ENCODE measurements at regions not wholly inside any gene's neighbourhood (a gene's known extent, or its start where the extent isn't known, plus 50 kb on each side); places are given as distances from the start of the nearest gene placed in this dataset.

DNA sequence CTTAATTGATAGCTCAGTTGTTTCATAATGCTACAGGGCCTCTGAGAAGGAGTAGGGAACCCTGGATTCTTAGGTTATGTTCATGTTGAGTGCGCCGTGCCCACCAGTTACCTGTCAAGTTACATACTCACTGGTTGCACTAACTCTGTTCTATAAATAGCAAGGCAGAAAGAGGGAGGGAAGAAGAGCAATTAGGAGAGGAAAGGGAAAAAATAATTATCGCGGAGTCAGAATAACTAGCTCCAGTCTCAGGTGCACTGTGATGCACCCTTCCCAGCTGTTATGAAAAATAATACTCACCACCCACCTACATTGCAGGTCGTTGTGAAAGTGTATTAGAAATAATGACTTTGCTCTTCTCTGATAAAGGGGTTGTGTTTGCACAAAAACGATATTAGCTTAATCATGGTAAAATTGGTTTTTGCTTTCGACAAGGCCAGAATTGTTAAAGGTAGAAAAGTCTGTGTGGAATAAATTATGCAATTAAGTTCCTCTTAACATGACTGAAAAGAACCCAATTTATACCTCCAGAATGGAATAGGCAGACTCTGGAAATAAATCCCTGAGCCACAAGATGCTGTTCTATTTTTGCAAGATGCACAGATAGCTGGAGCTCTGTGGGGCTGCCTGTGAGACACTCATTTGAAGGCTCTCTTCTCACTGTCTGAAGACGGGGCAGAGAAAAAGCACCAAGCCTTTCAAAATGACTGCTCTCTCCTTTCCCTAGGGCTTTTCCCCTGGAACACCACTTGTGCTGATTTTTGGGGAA, 137.6 kb upstream of the PITRM1 start:
- TF ChIP-seq, protein P1, sequence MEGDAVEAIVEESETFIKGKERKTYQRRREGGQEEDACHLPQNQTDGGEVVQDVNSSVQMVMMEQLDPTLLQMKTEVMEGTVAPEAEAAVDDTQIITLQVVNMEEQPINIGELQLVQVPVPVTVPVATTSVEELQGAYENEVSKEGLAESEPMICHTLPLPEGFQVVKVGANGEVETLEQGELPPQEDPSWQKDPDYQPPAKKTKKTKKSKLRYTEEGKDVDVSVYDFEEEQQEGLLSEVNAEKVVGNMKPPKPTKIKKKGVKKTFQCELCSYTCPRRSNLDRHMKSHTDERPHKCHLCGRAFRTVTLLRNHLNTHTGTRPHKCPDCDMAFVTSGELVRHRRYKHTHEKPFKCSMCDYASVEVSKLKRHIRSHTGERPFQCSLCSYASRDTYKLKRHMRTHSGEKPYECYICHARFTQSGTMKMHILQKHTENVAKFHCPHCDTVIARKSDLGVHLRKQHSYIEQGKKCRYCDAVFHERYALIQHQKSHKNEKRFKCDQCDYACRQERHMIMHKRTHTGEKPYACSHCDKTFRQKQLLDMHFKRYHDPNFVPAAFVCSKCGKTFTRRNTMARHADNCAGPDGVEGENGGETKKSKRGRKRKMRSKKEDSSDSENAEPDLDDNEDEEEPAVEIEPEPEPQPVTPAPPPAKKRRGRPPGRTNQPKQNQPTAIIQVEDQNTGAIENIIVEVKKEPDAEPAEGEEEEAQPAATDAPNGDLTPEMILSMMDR (IDR thresholded peaks at IDR 0.05; ENCODE audit: insufficient read depth, low read length), result no peak
- TF ChIP-seq, protein P2, sequence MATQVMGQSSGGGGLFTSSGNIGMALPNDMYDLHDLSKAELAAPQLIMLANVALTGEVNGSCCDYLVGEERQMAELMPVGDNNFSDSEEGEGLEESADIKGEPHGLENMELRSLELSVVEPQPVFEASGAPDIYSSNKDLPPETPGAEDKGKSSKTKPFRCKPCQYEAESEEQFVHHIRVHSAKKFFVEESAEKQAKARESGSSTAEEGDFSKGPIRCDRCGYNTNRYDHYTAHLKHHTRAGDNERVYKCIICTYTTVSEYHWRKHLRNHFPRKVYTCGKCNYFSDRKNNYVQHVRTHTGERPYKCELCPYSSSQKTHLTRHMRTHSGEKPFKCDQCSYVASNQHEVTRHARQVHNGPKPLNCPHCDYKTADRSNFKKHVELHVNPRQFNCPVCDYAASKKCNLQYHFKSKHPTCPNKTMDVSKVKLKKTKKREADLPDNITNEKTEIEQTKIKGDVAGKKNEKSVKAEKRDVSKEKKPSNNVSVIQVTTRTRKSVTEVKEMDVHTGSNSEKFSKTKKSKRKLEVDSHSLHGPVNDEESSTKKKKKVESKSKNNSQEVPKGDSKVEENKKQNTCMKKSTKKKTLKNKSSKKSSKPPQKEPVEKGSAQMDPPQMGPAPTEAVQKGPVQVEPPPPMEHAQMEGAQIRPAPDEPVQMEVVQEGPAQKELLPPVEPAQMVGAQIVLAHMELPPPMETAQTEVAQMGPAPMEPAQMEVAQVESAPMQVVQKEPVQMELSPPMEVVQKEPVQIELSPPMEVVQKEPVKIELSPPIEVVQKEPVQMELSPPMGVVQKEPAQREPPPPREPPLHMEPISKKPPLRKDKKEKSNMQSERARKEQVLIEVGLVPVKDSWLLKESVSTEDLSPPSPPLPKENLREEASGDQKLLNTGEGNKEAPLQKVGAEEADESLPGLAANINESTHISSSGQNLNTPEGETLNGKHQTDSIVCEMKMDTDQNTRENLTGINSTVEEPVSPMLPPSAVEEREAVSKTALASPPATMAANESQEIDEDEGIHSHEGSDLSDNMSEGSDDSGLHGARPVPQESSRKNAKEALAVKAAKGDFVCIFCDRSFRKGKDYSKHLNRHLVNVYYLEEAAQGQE (IDR thresholded peaks at IDR 0.05; ENCODE audit: insufficient replicate concordance, low read depth), result no peak
- TF ChIP-seq POLR2AphosphoS5 (IDR thresholded peaks at IDR 0.05; ENCODE audit: low read depth), result no peak
